KMS-11 (cell line): ENCODE measurements at regions not wholly inside any gene's neighbourhood (a gene's known extent, or its start where the extent isn't known, plus 50 kb on each side); places are given as distances from the start of the nearest gene placed in this dataset.

ENCODE experiments used
- H2AFZ ChIP-seq: fragments of 200-600 bp; sonication (generic); 2 replicates; pipeline ENCODE4 v1.6.1; 2016; ENCODE audit warnings: antibody characterized with exemption, mixed run types, low read depth
- H3K27ac ChIP-seq: fragments of 200-600 bp; sonication (generic); 2 replicates; pipeline ENCODE4 v1.6.1; 2016; ENCODE audit warnings: mild to moderate bottlenecking, mixed run types
- H3K27me3 ChIP-seq: fragments of 200-600 bp; sonication (generic); 2 replicates; pipeline ENCODE4 v1.6.1; 2017; ENCODE audit warnings: mild to moderate bottlenecking, low read depth, mixed run types, moderate library complexity; ENCODE audit not compliant: insufficient read depth
- H3K36me3 ChIP-seq: fragments of 200-600 bp; sonication (generic); 2 replicates; pipeline ENCODE4 v1.6.1; 2017; ENCODE audit warnings: mild to moderate bottlenecking, mixed run types; ENCODE audit not compliant: insufficient read depth
- H3K4me1 ChIP-seq: fragments of 200-600 bp; sonication (generic); 2 replicates; pipeline ENCODE4 v1.6.1; 2016; ENCODE audit warnings: mild to moderate bottlenecking, low read depth, mixed run types; ENCODE audit not compliant: poor library complexity, severe bottlenecking
- H3K4me2 ChIP-seq: fragments of 200-600 bp; sonication (generic); 2 replicates; pipeline ENCODE4 v1.7.0; 2016; ENCODE audit warnings: mild to moderate bottlenecking, mixed run types
- H3K4me3 ChIP-seq: fragments of 200-600 bp; sonication (generic); IDR thresholded peaks from 2 replicates; pipeline ENCODE4 v1.6.1; 2017; ENCODE audit warnings: low read depth, low read length, mixed read lengths; ENCODE audit not compliant: insufficient read depth
- H3K79me2 ChIP-seq: fragments of 200-600 bp; sonication (generic); 2 replicates; pipeline ENCODE4 v1.6.1; 2016; ENCODE audit warnings: low read depth, mixed run types; ENCODE audit not compliant: insufficient read depth
- H3K9ac ChIP-seq: fragments of 200-600 bp; sonication (generic); 2 replicates; pipeline ENCODE4 v1.6.1; 2016; ENCODE audit warnings: mild to moderate bottlenecking, mixed run types
- H4K20me1 ChIP-seq: fragments of 200-600 bp; sonication (generic); 2 replicates; pipeline ENCODE4 v1.6.1; 2016; ENCODE audit warnings: mild to moderate bottlenecking, mixed run types; ENCODE audit not compliant: insufficient read depth
- CTCF ChIP-seq: fragments of 200-600 bp; sonication (generic); conservative IDR thresholded peaks from 2 replicates; pipeline ENCODE4 v1.6.1; 2017; ENCODE audit warnings: low read depth, mild to moderate bottlenecking, antibody characterized with exemption, low read length, moderate library complexity, mixed read lengths

GRCh38 chr5:67774267-67774552, 441.3 kb upstream of the PIK3R1 start:
- TF ChIP-seq CTCF = no peak
- Histone ChIP-seq H3K79me2 (no peaks in the 10 kb centered on the region), H2AFZ (no peak overlapping the region), H3K27ac (no peak overlapping the region), H3K36me3 (no peaks in the 10 kb centered on the region), H3K9ac (no peak overlapping the region), H3K27me3 (no peaks in the 10 kb centered on the region), H3K4me3 (no peak overlapping the region), H3K4me2 (no peak overlapping the region), H3K4me1 (no peaks in the 10 kb centered on the region), H4K20me1 (no peaks in the 10 kb centered on the region)

- no peak overlapping the region for H3K4me2 ChIP-seq
- H3K4me1 ChIP-seq = no peaks in the 10 kb centered on the region
- no peak overlapping the region for H3K27ac ChIP-seq
- no peaks in the 10 kb centered on the region for H3K79me2 ChIP-seq
- H3K9ac ChIP-seq = no peak overlapping the region
- no peaks in the 10 kb centered on the region for H4K20me1 ChIP-seq
- H2AFZ ChIP-seq = no peak overlapping the region
- no peak for TF ChIP-seq CTCF
- no peaks in the 10 kb centered on the region for H3K36me3 ChIP-seq
- H3K4me3 ChIP-seq = no peak overlapping the region
- no peaks in the 10 kb centered on the region for H3K27me3 ChIP-seq
These were observed 441.9 kb upstream of the PIK3R1 start for GRCh38 chr5:67773411-67774266.

GRCh38 chr5:67771791-67772190, 443.8 kb upstream of the PIK3R1 start:
- no peaks in the 10 kb centered on the region for H4K20me1 ChIP-seq
- no peaks in the 10 kb centered on the region for H3K36me3 ChIP-seq
- no peaks in the 10 kb centered on the region for H3K79me2 ChIP-seq
- no peaks in the 10 kb centered on the region for H3K27me3 ChIP-seq
- H2AFZ ChIP-seq = no peak overlapping the region
- no peak for TF ChIP-seq CTCF
- no peak overlapping the region for H3K27ac ChIP-seq
- H3K4me1 ChIP-seq = no peaks in the 10 kb centered on the region
- no peak overlapping the region for H3K4me3 ChIP-seq
- H3K4me2 ChIP-seq = no peak overlapping the region
- no peak overlapping the region for H3K9ac ChIP-seq

- no peaks in the 10 kb centered on the region for H3K27me3 ChIP-seq
- no peak overlapping the region for H3K27ac ChIP-seq
- no peaks in the 10 kb centered on the region for H3K4me1 ChIP-seq
- no peak overlapping the region for H3K4me3 ChIP-seq
- no peak overlapping the region for H2AFZ ChIP-seq
- H4K20me1 ChIP-seq = no peaks in the 10 kb centered on the region
- no peak overlapping the region for H3K9ac ChIP-seq
- no peak overlapping the region for H3K4me2 ChIP-seq
- no peak for TF ChIP-seq CTCF
- no peaks in the 10 kb centered on the region for H3K79me2 ChIP-seq
- no peaks in the 10 kb centered on the region for H3K36me3 ChIP-seq
These were observed 444.3 kb upstream of the PIK3R1 start for GRCh38 chr5:67771221-67771620.
